Mesenchymal stem cell (in vitro differentiated cells and primary cell): ENCODE measurements at regions not wholly inside any gene's neighbourhood (a gene's known extent, or its start where the extent isn't known, plus 50 kb on each side); places are given as distances from the start of the nearest gene placed in this dataset.
A peak's percentile ranks its signal among the peaks of the same experiment; 100 is the strongest.

ENCODE experiments used
- DNase-seq: peaks from one replicate; pipeline ENCODE4 v3.0.0-alpha.2; 2013
- H2AFZ ChIP-seq: one replicate; pipeline ENCODE4 v1.6.1; 2013; ENCODE audit warnings: low read depth, mild to moderate bottlenecking, control low read depth, inconsistent platforms, low read length, moderate library complexity
- H2AK5ac ChIP-seq: 2 replicates; pipeline ENCODE4 v1.6.1; 2013; ENCODE audit warnings: low read length, moderate library complexity, mild to moderate bottlenecking, inconsistent platforms; ENCODE audit not compliant: severe bottlenecking
- H2BK120ac ChIP-seq: one replicate; pipeline ENCODE4 v1.6.1; 2013; ENCODE audit warnings: low read depth, mild to moderate bottlenecking, inconsistent platforms, low read length, moderate library complexity
- H2BK12ac ChIP-seq, 2 experiments: one replicate each; pipeline ENCODE4 v1.6.1; 2013; ENCODE audit warnings: inconsistent platforms in 2 of 2, low read length in 2 of 2, mild to moderate bottlenecking in 2 of 2, moderate library complexity in 2 of 2, control low read depth in 1 of 2
- H2BK15ac ChIP-seq: one replicate; pipeline ENCODE4 v1.6.1; 2013; ENCODE audit warnings: mild to moderate bottlenecking, low read depth, inconsistent platforms; ENCODE audit not compliant: poor library complexity, severe bottlenecking
- H2BK5ac ChIP-seq: 2 replicates; pipeline ENCODE4 v1.6.1; 2013; ENCODE audit warnings: low read depth, mild to moderate bottlenecking, low read length, control low read depth, inconsistent platforms; ENCODE audit not compliant: poor library complexity, severe bottlenecking
- H3K14ac ChIP-seq, 2 experiments: one replicate each; pipeline ENCODE4 v1.6.1; 2013; ENCODE audit warnings: inconsistent platforms in 2 of 2, low read length in 2 of 2, control low read depth in 1 of 2, mild to moderate bottlenecking in 1 of 2, moderate library complexity in 1 of 2
- H3K18ac ChIP-seq, 2 experiments: one replicate each; pipeline ENCODE4 v1.6.1; 2013; ENCODE audit warnings: inconsistent platforms in 2 of 2, low read length in 2 of 2, control low read depth in 1 of 2, low read depth in 1 of 2, mild to moderate bottlenecking in 1 of 2
- H3K23ac ChIP-seq, 2 experiments: one replicate each; pipeline ENCODE4 v1.6.1; 2013; ENCODE audit warnings: inconsistent platforms in 2 of 2, low read length in 2 of 2, mild to moderate bottlenecking in 2 of 2, moderate library complexity in 2 of 2, control low read depth in 1 of 2
- H3K27ac ChIP-seq: 2 replicates; pipeline ENCODE4 v1.5.1; 2013; ENCODE audit warnings: mild to moderate bottlenecking, moderate library complexity, low read length, control low read depth, inconsistent platforms; ENCODE audit not compliant: poor library complexity, severe bottlenecking
- H3K27me3 ChIP-seq, 2 experiments: 2 replicates each; pipeline versions ENCODE4 v1.6.1 to v1.7.0; 2013; ENCODE audit warnings: low read length in 2 of 2, mild to moderate bottlenecking in 2 of 2, moderate library complexity in 2 of 2, control low read depth in 1 of 2, inconsistent platforms in 1 of 2; ENCODE audit not compliant: control insufficient read depth in 1 of 2, insufficient read depth in 1 of 2
- H3K36me3 ChIP-seq, 2 experiments: 2 replicates each; pipeline versions ENCODE4 v1.6.1 to v1.7.0; 2013; ENCODE audit warnings: low read length in 2 of 2, control low read depth in 1 of 2, inconsistent platforms in 1 of 2, low read depth in 1 of 2, mild to moderate bottlenecking in 1 of 2; ENCODE audit not compliant: insufficient read depth in 2 of 2, control insufficient read depth in 1 of 2
- H3K4ac ChIP-seq, 2 experiments: one replicate each; pipeline ENCODE4 v1.6.1; 2013; ENCODE audit warnings: inconsistent platforms in 2 of 2, low read length in 2 of 2, mild to moderate bottlenecking in 2 of 2, moderate library complexity in 2 of 2, control low read depth in 1 of 2, low read depth in 1 of 2
- H3K4me1 ChIP-seq: 2 replicates; pipeline ENCODE4 v1.6.1; 2013; ENCODE audit warnings: low read depth, low read length, control low read depth; ENCODE audit not compliant: control insufficient read depth, insufficient read depth
- H3K4me2 ChIP-seq: 2 replicates; pipeline ENCODE4 v1.6.1; 2013; ENCODE audit warnings: low read length, mild to moderate bottlenecking, inconsistent platforms; ENCODE audit not compliant: poor library complexity, severe bottlenecking
- H3K4me3 ChIP-seq, 2 experiments: 2 replicates each; pipeline versions ENCODE4 v1.5.1 to v1.7.0; 2013; ENCODE audit warnings: low read length in 2 of 2, mild to moderate bottlenecking in 2 of 2, control low read depth in 1 of 2, low read depth in 1 of 2; ENCODE audit not compliant: insufficient read depth in 1 of 2
- H3K79me1 ChIP-seq: replicated peaks from 2 replicates; pipeline ENCODE4 v1.6.1; 2013; ENCODE audit warnings: mild to moderate bottlenecking, control low read depth, low read length, inconsistent platforms; ENCODE audit not compliant: poor library complexity, severe bottlenecking
- H3K9ac ChIP-seq: 2 replicates; pipeline ENCODE4 v1.7.0; 2013; ENCODE audit warnings: mild to moderate bottlenecking, low read length, moderate library complexity
- H3K9me3 ChIP-seq: 2 replicates; pipeline ENCODE4 v1.7.0; 2013; ENCODE audit warnings: mild to moderate bottlenecking, low read length; ENCODE audit not compliant: control insufficient read depth
- H4K8ac ChIP-seq: one replicate; pipeline ENCODE4 v1.6.1; 2013; ENCODE audit warnings: inconsistent platforms, mild to moderate bottlenecking, low read length, moderate library complexity
- H4K91ac ChIP-seq: one replicate; pipeline ENCODE4 v1.6.1; 2013; ENCODE audit warnings: mild to moderate bottlenecking, low read length, inconsistent platforms
- WGBS: methylation state at CpG from one replicate; pipeline ENCODE4 v1.1.7; 2013; ENCODE audit warnings: mixed read lengths; 5-methylcytosine and 5-hydroxymethylcytosine counted together

DNA sequence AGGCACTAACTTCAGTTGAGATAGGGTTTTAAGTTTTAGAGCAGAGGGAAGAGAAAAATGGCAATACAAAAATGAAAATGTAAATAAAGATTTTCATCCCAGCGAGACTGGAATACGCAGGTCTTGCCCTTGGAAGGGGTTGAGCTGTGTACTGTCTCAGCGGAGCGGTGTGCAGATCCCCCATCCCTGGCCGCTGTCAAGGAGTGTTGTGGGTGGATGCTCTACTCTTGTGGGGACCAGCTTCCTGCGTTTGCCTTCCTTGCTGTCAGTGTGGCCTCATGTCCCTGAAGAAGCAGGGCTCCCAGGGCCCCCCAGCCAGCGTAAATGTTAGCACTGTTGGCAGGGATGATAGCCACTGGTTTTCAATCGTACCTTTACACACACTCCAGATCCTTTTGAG lies 249.7 kb upstream of the PITRM1 start:
- Histone ChIP-seq H2BK15ac (peak overlapping the region; percentile 73), H3K4me2 (no peak overlapping the region), H3K23ac (no peak overlapping the region), H3K4me3 (no peak overlapping the region), H2BK12ac (peak overlapping the region in 1 of 2 experiments; percentile 69), H4K91ac (peak overlapping the region; percentile 76), H3K79me1 (no peaks in the 10 kb centered on the region), H3K36me3 (peaks cover 0 to 5% of the 10 kb centered on the region in 2 experiments), H3K27me3 (no peaks in the 10 kb centered on the region), H2AK5ac (no peak overlapping the region), H3K9me3 (no peaks in the 10 kb centered on the region), H2AFZ (no peak overlapping the region), H2BK120ac (no peak overlapping the region), H3K14ac (peak overlapping the region in 1 of 2 experiments; percentile 23), H3K4ac (peak overlapping the region in 1 of 2 experiments; percentile 13), H3K9ac (no peak overlapping the region), H3K4me1 (peaks cover 24% of the 10 kb centered on the region), H4K8ac (peak overlapping the region; percentile 91), H3K18ac (peak overlapping the region; percentile 40 to 44), H2BK5ac (no peak overlapping the region), H3K27ac (no peak overlapping the region)
- 79% methylated on average over 8 of the region's 8 CpGs for WGBS
- DNase-seq, result no peak

DNA sequence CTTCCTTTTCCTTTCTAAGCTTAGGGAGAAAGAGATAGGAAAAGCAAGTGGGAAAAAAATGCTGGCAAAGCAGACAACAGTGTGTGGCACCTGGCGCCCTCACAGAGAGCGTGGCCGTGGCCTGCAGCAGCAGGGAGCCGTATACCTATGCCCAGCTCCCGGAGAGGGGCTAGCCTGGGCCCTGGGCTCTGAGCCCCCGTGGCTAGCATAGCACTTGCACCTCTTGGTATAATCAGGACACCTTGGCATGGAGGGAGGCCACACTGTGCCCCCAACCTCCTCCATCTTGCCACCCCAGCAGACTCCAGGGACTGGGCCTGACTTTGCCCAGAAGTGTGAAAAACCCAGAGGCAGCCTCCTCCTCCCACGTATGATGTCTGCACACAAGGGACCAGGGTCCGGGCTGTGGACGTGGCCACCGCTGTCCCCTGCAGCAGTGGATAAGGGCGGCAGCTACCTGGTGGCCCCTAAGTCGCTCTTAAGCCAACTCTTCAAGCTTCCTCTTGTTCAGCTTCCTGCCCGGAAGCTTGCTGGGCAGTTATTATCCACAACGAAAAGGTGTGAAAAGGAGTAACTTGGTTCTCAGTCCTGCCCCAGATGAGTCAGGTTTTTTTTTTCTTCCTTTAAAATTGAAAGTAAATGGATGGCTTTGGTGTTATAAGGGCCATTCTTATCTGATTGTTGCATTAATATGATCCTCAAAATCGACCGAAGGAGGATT lies 249.1 kb upstream of the PITRM1 start:
- Histone ChIP-seq H3K18ac (peak overlapping the region; percentile 14 to 53), H3K4me1 (peaks cover 24% of the 10 kb centered on the region), H3K4me3 (no peak overlapping the region), H3K4me2 (no peak overlapping the region), H3K27me3 (no peaks in the 10 kb centered on the region), H3K79me1 (no peaks in the 10 kb centered on the region), H2BK15ac (no peak overlapping the region), H3K36me3 (peaks cover 0 to 5% of the 10 kb centered on the region in 2 experiments), H2AFZ (peak overlapping the region; percentile 29), H3K9me3 (no peaks in the 10 kb centered on the region), H3K14ac (no peak overlapping the region), H3K27ac (no peak overlapping the region), H2BK5ac (no peak overlapping the region), H2BK12ac (peak overlapping the region; percentile 31 to 33), H3K9ac (no peak overlapping the region), H3K4ac (peak overlapping the region; percentile 57 to 65), H4K91ac (peak overlapping the region; percentile 29), H3K23ac (no peak overlapping the region), H2AK5ac (peak overlapping the region; percentile 30), H2BK120ac (no peak overlapping the region), H4K8ac (no peak overlapping the region)
- DNase-seq, result no peak
- WGBS, result 81% methylated on average over 16 of the region's 16 CpGs

DNA sequence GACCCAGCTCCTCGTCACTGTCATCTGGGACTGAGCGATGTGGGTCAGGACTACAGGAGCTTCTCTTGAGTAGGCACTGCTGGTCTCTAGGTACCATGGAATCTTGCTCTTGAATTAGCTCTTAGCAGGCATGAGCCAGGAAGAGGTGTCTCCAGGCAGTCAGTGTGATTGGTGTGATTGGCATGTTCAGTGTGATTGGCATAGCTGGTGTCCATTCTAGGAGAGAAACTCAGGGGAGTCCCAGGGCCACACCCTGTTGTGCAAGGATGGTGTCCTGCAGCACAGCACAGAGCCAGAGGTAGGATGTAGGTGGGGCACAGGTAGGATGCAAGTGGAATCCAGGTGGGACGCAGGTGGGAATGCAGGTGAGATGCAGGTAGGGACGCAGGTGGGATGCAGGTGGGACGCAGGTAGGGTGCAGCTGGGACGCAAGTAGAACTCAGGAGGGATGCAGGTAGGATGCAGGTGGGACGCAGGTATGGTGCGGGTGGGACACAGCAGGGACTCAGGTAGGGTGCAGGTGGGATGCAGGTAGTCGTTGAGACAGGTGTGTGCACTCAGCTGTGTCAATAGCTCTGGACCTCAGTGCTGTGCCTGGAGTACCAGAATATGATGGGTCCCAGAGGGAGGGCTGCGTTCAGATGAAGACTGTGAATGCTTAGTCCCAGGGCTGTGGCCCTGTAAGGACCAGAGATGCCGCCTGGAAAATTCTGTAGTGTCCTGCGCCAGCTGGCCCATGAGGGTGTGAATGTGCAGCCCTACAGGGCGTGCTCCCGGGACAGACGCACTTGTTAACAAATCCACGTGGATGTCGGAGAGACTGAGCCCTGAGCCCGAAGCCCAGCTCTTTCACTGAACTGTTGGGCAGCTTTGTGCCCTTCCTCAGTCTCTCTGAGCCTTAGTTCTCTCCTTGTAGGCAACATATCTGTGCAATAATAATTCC lies 248.2 kb upstream of the PITRM1 start:
- Histone ChIP-seq H2AK5ac (no peak overlapping the region), H2BK5ac (no peak overlapping the region), H3K14ac (no peak overlapping the region), H3K9ac (no peak overlapping the region), H3K79me1 (no peaks in the 10 kb centered on the region), H3K23ac (no peak overlapping the region), H2BK120ac (no peak overlapping the region), H3K4me1 (peaks cover 21% of the 10 kb centered on the region), H3K4ac (no peak overlapping the region), H2BK12ac (peak overlapping the region in 1 of 2 experiments; percentile 21), H3K27ac (no peak overlapping the region), H4K8ac (no peak overlapping the region), H3K36me3 (peaks cover 0 to 5% of the 10 kb centered on the region in 2 experiments), H2AFZ (no peak overlapping the region), H3K4me2 (no peak overlapping the region), H2BK15ac (no peak overlapping the region), H4K91ac (no peak overlapping the region), H3K9me3 (no peaks in the 10 kb centered on the region), H3K27me3 (no peaks in the 10 kb centered on the region), H3K4me3 (no peak overlapping the region), H3K18ac (no peak overlapping the region)
- no peak for DNase-seq
- WGBS, result 94% methylated on average over 18 of the region's 18 CpGs
